IPS DF 6.9 (cell line): ENCODE measurements at regions not wholly inside any gene's neighbourhood (a gene's known extent, or its start where the extent isn't known, plus 50 kb on each side); places are given as distances from the start of the nearest gene placed in this dataset.

Source experiments
- DNase-seq: peaks from one replicate; pipeline ENCODE4 v3.0.0-alpha.2; 2013; ENCODE audit warnings: low read depth, low spot score
- H3K27ac ChIP-seq: one replicate; pipeline ENCODE4 v1.5.1; 2013; ENCODE audit warnings: low read length, control low read depth
- H3K27me3 ChIP-seq: 2 replicates; pipeline ENCODE4 v1.6.1; 2013; ENCODE audit warnings: mild to moderate bottlenecking, low read length; ENCODE audit not compliant: control insufficient read depth, insufficient read depth
- H3K36me3 ChIP-seq: 2 replicates; pipeline ENCODE4 v1.6.1; 2013; ENCODE audit warnings: low read length; ENCODE audit not compliant: control insufficient read depth, insufficient read depth
- H3K4me1 ChIP-seq: 2 replicates; pipeline ENCODE4 v1.6.1; 2013; ENCODE audit warnings: low read length; ENCODE audit not compliant: control insufficient read depth, insufficient read depth
- H3K4me3 ChIP-seq: 2 replicates; pipeline ENCODE4 v1.5.1; 2013; ENCODE audit warnings: mild to moderate bottlenecking, low read length
- H3K9me3 ChIP-seq: 2 replicates; pipeline ENCODE4 v1.6.1; 2013; ENCODE audit warnings: low read length, inconsistent platforms; ENCODE audit not compliant: control insufficient read depth, insufficient read depth
- WGBS: extraction: QIAGEN DNeasy Blood & Tissue Kit; methylation state at CpG from one replicate; pipeline ENCODE4 v1.1.7; 2013; ENCODE audit warnings: mixed read lengths, missing lambda C conversion rate; ENCODE audit not compliant: insufficient read length, insufficient coverage; 5-methylcytosine and 5-hydroxymethylcytosine counted together

- Histone ChIP-seq H3K9me3 (no peaks in the 10 kb centered on the region), H3K27me3 (no peaks in the 10 kb centered on the region), H3K36me3 (no peaks in the 10 kb centered on the region), H3K27ac (no peak overlapping the region), H3K4me1 (no peaks in the 10 kb centered on the region), H3K4me3 (no peak overlapping the region)
- no CpG with 5 or more reads among the region's 4 CpGs for WGBS
- no peak for DNase-seq
These were observed 239.1 kb downstream of the CPS1 start for GRCh38 chr2:210795506-210795905.

- no peak overlapping the region for H3K4me3 ChIP-seq
- no peaks in the 10 kb centered on the region for H3K4me1 ChIP-seq
- whole genome bisulfite sequencing = no CpG with 5 or more reads among the region's 1 CpG
- H3K27me3 ChIP-seq = no peaks in the 10 kb centered on the region
- no peak for DNase-seq
- no peaks in the 10 kb centered on the region for H3K9me3 ChIP-seq
- H3K36me3 ChIP-seq = no peaks in the 10 kb centered on the region
- no peak overlapping the region for H3K27ac ChIP-seq
These were observed 241.8 kb downstream of the CPS1 start for GRCh38 chr2:210798180-210798579.

GRCh38 chr2:210814251-210815025, 258.0 kb downstream of the CPS1 start:
- H3K4me1 ChIP-seq = no peaks in the 10 kb centered on the region
- WGBS = no CpG with 5 or more reads among the region's 1 CpG
- no peak overlapping the region for H3K27ac ChIP-seq
- H3K36me3 ChIP-seq = no peaks in the 10 kb centered on the region
- H3K4me3 ChIP-seq = no peak overlapping the region
- DNase-seq = no peak
- H3K9me3 ChIP-seq = no peaks in the 10 kb centered on the region
- H3K27me3 ChIP-seq = no peaks in the 10 kb centered on the region; the same call in 1 of the 2 replicates

DNA sequence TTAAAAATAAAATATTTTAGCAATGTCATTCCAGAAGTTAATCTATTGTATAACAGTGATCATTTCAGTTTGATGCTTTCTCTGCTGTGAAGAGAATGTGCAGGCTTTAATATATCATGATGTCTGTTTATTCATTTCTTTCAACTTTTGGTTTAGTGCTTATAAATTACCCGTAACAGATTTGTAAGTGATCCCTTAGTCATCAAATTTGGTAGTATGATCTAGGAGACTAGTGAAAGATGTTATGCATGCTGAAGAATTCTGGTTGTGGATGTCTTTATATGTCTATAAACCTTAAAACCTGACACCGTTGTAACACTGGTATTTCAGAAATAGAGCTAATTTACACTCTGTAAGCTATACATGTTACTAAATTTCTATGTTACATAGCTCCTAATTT, 260.4 kb downstream of the CPS1 start:
- Histone ChIP-seq H3K27ac (no peak overlapping the region), H3K4me1 (no peaks in the 10 kb centered on the region), H3K27me3 (no peaks in the 10 kb centered on the region; the same call in 1 of the 2 replicates), H3K4me3 (no peak overlapping the region), H3K36me3 (no peaks in the 10 kb centered on the region), H3K9me3 (no peaks in the 10 kb centered on the region)
- WGBS = no CpG with 5 or more reads among the region's 2 CpGs
- no peak for DNase-seq

DNA sequence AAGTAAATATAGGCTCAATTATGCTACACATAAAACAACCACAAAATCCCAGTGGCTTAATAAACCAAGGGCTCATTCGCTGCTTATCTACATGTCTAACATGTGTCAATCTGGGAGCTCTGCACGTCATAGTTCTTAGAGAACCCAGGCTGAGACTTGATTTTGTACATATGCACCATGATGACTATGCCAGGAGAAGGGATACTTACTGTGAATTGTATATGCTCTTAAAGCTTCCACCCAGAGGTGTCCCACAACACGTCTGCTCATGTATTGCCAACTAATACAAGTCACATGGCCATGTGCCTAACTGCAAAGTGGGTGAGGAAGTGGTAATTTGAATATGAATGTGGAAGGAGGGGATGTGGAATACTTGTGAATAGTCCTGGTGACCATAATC, 262.1 kb downstream of the CPS1 start:
- no peaks in the 10 kb centered on the region; the same call in 1 of the 2 replicates for H3K27me3 ChIP-seq
- H3K4me3 ChIP-seq = no peak overlapping the region
- no peaks in the 10 kb centered on the region for H3K36me3 ChIP-seq
- WGBS = no CpG with 5 or more reads among the region's 3 CpGs
- H3K4me1 ChIP-seq = no peaks in the 10 kb centered on the region
- H3K9me3 ChIP-seq = no peaks in the 10 kb centered on the region
- DNase-seq = no peak
- H3K27ac ChIP-seq = no peak overlapping the region

DNA sequence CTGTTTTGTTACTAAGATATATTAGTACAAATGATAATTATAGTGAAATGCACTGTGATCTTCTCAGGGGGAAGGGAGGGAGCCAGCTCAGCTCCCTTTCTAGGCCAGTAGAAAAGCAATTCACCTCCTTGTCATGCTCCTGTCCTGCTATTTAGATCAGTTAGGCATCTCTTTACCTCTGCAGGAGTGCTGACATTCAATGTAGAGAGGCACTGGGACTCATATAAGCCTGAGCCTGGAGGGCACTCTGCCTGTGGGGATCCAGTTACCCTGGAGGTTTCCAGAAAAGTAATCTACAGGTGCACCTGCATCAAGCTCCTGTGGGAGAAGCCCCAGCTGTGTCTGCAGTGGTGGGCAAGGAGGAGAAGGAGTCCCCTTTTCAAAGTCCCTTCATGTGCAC, 277.0 kb downstream of the CPS1 start:
- H3K27ac ChIP-seq = no peak overlapping the region
- H3K36me3 ChIP-seq = no peaks in the 10 kb centered on the region; the same call in 1 of the 2 replicates
- H3K9me3 ChIP-seq = no peaks in the 10 kb centered on the region
- no peaks in the 10 kb centered on the region for H3K27me3 ChIP-seq
- H3K4me1 ChIP-seq = no peaks in the 10 kb centered on the region
- no peak overlapping the region for H3K4me3 ChIP-seq
- no peak for DNase-seq

DNA sequence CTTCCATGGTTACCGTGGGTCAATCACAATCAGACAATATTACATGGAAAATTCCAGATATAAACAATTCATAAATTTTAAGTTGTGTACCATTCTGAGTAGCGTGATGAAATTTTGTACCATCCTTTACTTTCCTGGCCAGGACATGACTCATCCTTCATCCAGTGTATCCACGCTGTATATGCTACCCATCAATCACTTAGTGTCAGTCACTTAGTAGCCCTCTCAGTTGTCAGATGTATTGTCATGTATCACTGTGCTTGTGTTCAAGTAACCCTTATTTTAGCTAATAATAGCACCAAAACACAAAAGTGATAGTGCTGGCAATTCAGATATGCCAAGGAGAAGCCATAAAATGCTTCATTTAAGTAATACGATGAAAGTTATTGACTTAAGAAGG, 282.6 kb downstream of the CPS1 start:
- WGBS = no CpG with 5 or more reads among the region's 4 CpGs
- H3K27ac ChIP-seq = no peak overlapping the region
- no peak for DNase-seq

GRCh38 chr2:210839450-210839849, 283.1 kb downstream of the CPS1 start:
- Histone ChIP-seq H3K36me3 (no peaks in the 10 kb centered on the region), H3K27me3 (no peaks in the 10 kb centered on the region), H3K27ac (no peak overlapping the region), H3K4me1 (0 out of 2 replicates have a peak, but pooled peaks cover 2% of the 10 kb centered on the region), H3K4me3 (no peak overlapping the region), H3K9me3 (no peaks in the 10 kb centered on the region)
- no peak for DNase-seq

More for the DNA sequence above, 282.6 kb downstream of the CPS1 start:
- Histone ChIP-seq H3K36me3 (no peaks in the 10 kb centered on the region), H3K9me3 (no peaks in the 10 kb centered on the region), H3K27me3 (no peaks in the 10 kb centered on the region), H3K4me3 (no peak overlapping the region), H3K4me1 (0 out of 2 replicates have a peak, but pooled peaks cover 2% of the 10 kb centered on the region)

- Histone ChIP-seq H3K4me3 (no peak overlapping the region), H3K27ac (no peak overlapping the region), H3K9me3 (no peaks in the 10 kb centered on the region), H3K4me1 (0 out of 2 replicates have a peak, but pooled peaks cover 2% of the 10 kb centered on the region), H3K36me3 (no peaks in the 10 kb centered on the region), H3K27me3 (no peaks in the 10 kb centered on the region)
- WGBS = 100% methylated on average over 1 of the region's 3 CpGs
- no peak for DNase-seq
These were observed 286.5 kb downstream of the CPS1 start for GRCh38 chr2:210842896-210843295.

DNA sequence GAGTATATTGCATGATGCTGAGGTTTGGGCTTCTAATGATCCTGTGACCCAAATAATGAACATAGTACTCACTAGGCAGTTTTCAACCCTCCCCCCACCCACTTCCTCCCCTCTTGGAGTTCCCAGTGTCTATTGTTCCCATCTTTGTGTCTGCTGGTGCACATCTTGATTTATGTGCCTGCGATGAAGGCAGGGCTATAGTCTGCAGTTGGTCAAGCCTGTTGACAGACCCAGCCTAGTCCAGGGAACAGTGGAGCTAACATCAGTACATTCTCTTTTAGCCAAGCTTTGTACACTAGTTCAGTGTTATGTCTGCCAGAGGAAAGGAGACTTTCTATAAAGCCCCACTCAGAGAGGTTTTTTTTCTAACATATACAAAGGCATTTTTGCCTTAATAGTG, 287.6 kb downstream of the CPS1 start:
- no CpG with 5 or more reads among the region's 1 CpG for WGBS
- H3K27ac ChIP-seq = no peak overlapping the region
- no peaks in the 10 kb centered on the region for H3K36me3 ChIP-seq
- H3K4me1 ChIP-seq = 0 out of 2 replicates have a peak, but pooled peaks cover 2% of the 10 kb centered on the region
- no peaks in the 10 kb centered on the region for H3K27me3 ChIP-seq
- DNase-seq = no peak
- no peak overlapping the region for H3K4me3 ChIP-seq
- H3K9me3 ChIP-seq = no peaks in the 10 kb centered on the region

- Histone ChIP-seq H3K9me3 (no peaks in the 10 kb centered on the region), H3K27ac (no peak overlapping the region), H3K4me3 (no peak overlapping the region), H3K27me3 (no peaks in the 10 kb centered on the region), H3K4me1 (peaks cover 4% of the 10 kb centered on the region; the same call in 1 of the 2 replicates), H3K36me3 (no peaks in the 10 kb centered on the region)
- DNase-seq = no peak
- WGBS = no CpG with 5 or more reads among the region's 2 CpGs
These were observed 302.9 kb downstream of the CPS1 start for GRCh38 chr2:210859314-210859713.
